RKO (cell line): ENCODE measurements at regions not wholly inside any gene's neighbourhood (a gene's known extent, or its start where the extent isn't known, plus 50 kb on each side); places are given as distances from the start of the nearest gene placed in this dataset.
"Not testable (repeated sequence)": the region's sequence is repeated elsewhere in the genome, so short reads cannot be mapped to it uniquely, and the experiment has no call there.

Source experiments
- DNase-seq: peaks from one replicate; pipeline ENCODE4 v3.0.0-alpha.2; 2016; ENCODE audit warnings: low spot score

DNA sequence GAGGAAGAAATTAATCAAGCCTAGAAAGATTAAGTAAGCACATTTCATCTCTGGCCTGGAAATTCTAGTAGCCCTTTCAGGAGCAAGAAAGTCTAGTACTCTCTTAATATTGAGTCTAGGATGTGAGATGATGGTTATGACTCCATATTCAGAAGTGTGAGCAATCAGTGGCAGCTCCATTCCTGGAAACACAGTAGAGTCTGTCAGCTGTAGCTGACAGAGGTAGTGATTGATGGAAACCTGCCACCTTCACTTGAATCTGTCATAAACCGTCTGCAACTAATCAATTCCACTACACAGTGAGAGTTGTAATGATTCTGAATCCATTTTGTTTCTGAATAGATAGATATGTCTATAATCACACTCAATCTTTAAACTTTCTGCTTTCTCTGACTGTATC is 635.1 kb downstream of the IRS1 start:
- DNase-seq = no peak

DNA sequence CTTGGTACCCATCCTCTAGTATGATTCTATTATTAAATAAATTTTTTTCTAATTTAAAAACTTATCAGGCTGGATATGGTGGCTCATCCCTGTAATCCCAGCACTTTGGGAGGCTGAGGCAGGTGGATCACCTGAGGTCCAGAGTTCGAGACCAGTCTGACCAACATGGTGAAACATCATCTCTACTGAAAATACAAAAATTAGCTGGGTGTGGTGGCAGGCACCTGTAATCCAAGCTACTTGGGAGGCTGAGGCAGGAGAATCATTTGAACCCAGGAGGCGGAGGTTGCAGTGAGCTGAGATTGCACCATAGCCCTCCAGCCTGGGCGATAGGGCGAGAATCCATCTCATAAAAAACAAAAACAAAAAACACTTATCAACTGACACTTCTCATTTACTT is 639.0 kb downstream of the IRS1 start:
- not testable (repeated sequence) for DNase-seq

DNA sequence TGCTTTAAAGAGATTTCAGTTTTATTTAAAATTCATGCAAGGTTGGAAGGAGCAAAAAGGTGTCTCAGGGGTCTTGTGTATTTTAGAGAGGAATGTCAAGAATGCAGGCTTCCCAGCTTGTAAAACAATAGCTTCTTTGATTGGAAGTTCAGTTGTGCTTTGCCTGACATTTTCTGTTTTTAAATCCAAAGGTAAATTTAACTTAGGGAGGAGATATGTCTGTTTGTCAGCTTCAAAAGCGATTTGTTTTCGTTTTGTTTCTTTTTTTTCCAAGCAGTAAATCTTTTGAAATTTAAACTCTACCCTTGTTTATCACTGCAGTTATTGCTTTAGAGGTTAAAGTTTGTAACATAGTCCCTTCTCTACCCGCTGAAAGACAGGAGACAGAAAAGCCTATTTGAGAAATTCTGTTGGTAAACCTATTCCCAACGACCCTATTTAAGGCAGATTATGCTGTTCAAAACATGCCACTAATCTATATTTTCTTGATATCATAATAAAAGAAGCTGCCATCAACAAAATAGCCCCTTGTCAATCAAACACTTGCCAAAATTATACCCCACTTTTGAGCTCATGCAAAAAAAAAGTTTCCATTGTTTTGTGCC is 639.6 kb downstream of the IRS1 start:
- no peak for DNase-seq

DNA sequence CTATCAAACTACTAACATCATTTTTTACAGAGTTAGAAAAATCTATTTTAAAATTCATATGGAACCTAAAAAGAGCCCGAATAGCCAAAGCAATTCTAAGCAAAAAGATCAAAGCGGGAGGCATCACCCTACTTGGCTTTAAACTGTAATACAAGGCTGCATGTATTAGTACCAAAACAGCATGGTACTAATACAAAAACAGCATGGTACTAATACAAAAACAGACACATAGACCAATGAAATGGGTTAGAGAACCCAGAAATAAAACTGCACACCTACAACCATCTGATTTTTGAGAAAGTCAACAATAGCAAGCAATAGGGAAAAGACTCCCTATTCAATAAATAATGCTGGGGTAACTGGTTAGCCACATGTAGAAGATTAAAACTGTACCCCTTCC is 640.7 kb downstream of the IRS1 start:
- DNase-seq = no peak

DNA sequence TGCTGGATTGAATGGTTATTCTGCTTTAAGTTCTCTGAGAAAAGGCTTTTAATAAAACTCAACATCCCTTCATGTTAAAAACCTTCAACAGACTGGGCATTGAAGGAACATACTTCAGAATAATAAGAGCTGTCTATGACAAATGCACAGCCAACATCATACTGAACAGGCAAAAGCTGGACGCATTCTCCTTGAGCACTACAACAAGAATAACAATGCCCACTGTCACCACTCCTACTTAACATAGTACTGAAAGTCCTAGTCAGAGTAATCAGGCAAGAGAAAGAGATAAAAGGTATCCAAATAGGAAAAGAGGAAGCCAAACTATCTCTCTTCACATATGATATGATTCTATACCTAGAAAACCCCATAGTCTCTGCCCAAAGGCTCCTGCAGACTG is 641.4 kb downstream of the IRS1 start:
- DNase-seq = no peak

DNA sequence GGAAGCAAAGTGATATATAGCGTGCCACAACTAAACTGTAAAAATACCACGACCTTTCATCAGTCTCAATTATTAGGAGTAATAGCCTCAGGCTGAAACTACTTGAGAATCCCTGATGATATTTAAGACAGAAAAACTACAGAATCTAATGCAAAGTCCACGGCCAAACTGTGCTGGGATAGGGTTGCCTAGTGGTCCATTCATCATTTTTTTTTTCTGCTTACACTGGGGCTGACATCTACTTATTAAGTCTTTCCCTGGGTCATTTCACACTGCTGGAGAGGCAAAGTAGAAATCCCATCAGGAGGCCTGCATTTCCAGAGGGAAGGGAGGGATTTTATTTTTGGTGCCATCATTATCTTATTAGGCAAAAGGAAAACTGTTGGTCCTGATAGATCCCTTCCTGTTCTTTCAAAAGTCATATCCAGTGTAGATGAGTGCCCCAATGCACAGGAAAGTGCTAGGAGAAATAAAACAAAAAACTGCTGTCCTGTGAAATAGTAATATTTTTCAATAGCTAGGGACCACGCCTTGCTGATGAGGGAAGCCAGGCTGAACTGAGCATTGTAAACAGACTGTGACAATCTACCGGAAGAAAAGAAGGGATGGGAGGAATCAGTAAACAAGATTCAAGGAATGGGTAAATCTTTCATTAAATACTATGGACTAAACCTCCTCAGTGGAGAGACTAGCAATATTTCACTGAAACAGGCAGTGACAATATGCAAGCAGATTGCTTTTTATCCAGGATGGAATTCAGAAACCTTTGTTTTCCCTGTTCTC is 644.3 kb downstream of the IRS1 start:
- no peak for DNase-seq

DNA sequence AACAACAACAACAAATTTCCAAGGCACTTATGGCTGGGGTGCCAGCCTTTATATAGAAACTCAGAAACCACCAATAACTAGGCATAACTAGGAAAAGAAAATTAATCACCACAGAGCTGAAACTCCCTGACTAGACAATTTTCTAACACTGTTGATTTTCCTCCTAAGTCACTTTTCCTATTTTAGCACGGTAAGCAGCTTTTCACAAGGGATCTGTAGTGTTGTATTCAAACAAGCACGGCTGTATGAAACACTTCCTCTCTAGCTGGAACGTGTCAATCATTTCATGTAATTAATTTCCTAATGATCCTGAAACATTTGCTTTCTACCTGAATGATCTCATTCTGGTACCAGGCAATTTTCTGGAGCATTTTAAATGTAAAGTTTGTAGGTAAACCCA is 645.0 kb downstream of the IRS1 start:
- DNase-seq = no peak

DNA sequence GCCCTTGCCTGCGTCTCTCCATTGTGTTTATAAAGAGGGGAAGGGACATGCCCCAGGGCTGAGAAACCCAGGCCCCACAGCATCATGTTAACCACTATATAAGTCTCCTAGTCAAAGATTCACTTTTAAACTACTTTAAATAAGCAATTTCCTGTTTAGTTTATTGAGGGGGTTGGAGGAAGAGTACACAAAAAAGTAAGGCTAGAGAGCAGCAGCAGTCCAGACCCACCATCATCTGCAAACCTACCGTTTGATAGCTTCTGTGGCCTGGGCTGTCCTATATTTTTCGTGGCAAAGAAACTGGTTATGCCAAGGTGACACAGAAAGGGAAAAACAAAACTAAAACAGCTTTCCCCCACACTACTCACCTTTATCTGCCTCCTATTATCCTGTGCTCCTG is 646.1 kb downstream of the IRS1 start:
- no peak for DNase-seq

DNA sequence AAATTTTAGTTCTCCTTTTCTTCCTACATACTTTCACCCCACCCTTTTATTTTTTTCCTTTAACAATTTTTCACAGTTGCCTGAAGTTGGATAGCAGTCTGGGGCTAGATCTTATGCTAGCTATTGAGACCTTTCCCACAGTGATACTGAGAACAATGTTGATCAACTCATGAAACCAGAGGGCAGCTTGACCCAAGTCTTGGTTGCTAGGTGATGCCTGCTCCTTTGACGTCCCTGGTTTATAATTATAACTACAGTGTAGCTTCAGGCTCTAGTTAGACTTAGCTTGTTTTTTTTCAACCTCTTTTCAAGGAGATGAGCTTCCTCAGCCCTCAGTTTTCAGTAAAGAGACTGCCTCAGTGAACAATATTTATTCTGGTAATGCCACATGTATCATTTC is 648.5 kb downstream of the IRS1 start:
- no peak for DNase-seq

DNA sequence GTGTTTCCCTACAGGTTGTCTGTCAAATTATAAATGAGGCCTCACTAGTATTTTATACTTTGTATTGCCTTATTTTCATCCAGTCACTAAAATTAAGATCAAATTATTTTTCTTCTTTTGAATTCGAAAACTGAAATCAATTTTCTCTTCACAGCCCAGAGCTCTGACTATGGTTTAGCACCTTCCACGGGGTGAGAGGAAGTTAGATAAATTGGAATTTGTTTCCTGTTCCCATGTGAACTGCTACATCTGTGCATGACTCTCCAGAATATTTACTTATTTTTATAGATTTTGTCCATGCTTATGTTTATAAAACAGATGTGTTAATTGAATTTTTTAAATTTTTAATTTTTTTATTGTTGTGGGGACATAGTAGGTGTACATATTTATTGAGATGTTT is 656.5 kb downstream of the IRS1 start:
- DNase-seq = no peak

DNA sequence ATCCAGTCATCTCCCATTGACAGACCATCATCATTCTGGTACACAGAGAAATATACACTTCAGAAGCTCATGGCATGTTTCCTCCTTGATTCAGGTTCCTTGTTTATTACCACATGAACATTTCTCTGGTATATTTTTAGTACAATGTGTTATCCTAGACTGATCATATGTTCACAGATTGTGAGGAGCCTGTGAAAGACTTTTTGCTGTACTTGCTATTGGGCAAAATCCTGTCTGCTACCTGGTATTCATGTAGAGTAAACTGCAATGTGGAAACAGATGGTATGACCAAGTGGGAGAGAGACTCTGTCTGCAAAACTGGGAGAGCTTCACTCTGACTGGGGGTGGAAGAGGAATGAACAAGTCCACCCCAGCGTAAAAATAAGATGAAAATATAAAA is 657.2 kb downstream of the IRS1 start:
- DNase-seq = no peak

DNA sequence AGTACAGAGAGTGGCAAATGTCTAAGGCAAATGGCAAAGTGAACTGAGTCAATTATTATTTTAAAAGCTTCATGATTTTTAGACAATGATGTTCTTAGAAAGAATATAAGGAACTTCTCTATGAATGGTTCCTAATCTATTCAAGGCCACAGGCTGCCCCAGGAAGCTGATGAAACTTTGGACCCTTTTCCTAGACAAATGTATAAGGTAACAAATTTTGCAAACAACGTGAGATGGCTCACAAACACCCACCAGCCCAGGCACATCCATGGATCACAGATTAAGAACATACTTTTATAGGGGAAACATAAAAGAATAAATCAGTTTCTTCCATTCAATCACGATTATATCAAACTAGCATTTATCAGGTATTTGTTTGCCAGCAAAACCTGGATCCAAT is 659.0 kb downstream of the IRS1 start:
- DNase-seq = no peak

DNA sequence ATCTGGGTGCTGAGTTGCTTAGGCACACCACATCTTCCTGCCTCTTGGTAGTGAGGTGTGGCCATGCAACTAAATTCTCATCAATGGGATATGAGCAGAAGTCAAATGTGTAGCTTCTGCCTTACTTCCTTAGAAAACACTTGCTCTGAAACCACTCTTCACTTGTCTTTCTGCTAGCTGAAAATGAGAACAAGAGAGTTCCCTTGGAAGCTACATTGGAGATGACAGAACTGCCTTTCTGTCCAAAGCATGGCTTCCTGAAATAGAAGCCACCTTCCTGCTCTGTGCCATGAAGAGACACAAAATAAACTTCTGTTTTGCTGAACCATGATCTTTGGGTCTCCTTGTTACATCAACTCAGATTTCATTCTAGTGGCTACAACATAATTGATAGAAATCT is 659.9 kb downstream of the IRS1 start:
- DNase-seq = no peak

DNA sequence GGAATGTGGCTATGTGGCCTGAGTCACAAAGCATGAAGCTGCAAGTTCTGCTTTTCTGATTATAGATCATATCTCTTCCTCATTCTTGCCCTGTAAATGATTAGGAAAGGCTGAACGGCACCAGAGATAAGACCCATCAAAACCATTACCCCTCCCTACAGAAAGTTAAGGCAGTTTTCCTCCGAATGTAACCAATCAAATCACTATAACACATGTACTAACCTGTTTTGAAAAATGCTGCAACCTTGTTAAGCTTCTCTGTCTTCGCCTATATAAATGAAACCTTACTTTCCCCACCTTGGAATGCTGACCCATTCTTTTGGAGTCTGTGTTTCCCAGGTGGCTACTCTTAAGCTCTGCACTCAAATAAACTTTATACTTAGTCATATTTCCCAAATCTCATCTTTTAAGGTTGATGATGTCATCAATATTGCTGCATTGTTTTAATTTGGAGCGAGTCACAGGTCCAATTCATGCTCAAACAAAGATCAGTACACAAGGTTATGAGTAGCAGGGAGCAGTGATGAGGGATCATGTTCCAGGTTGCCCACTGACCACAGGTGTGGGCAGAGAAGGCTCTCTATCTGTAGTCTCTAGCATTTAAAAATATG is 662.3 kb downstream of the IRS1 start:
- DNase-seq = no peak

DNA sequence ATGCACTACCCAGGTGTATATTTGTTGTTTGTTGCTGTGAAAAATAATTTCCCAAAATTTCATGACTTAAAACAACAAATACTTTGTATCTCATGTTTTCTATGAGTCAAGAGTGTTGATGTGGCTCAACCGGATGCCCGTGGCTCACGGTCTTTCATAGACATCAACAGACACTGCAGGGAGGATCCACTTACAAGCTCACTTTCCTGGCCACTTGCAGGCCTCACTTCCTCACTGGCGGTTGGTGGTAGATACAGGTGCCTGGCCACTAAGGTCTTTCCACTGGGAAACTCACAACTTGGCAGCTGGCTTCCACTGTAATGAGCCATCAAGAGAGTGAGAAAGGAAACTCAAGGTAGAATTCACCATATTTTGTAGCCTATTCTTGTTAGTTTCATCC is 662.9 kb downstream of the IRS1 start:
- no peak for DNase-seq

DNA sequence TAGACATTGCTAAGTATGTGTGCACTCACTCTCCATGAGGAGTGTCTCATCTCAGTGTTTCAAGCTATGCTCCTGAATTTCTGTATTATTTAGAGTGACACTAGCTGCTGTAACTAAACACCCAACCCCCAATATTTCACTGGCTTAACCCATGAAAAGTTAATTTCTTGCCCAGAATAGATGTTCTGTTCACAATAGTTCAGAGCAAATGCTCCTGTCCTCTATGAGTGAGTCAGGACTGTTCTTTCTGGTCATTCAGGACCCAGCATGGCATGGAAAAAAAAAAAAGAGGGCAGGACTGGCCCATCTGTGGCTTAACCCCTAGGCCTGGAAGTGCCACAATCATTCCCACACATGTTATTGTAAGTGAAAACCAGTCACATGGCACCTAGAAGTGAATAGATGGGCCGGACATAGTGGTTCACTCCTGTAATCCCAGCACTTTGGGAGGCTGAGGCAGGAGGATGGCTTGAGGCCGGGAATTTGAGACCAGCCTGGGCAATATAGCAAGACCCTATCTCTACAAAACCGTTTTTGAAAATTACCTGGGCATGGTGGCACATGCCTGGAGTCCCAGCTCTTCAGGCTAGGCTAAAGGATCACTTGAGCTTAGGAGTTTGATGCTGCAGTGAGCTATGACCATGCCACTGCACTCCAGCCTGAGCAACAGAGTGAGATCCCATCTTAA is 663.6 kb downstream of the IRS1 start:
- no peak for DNase-seq

DNA sequence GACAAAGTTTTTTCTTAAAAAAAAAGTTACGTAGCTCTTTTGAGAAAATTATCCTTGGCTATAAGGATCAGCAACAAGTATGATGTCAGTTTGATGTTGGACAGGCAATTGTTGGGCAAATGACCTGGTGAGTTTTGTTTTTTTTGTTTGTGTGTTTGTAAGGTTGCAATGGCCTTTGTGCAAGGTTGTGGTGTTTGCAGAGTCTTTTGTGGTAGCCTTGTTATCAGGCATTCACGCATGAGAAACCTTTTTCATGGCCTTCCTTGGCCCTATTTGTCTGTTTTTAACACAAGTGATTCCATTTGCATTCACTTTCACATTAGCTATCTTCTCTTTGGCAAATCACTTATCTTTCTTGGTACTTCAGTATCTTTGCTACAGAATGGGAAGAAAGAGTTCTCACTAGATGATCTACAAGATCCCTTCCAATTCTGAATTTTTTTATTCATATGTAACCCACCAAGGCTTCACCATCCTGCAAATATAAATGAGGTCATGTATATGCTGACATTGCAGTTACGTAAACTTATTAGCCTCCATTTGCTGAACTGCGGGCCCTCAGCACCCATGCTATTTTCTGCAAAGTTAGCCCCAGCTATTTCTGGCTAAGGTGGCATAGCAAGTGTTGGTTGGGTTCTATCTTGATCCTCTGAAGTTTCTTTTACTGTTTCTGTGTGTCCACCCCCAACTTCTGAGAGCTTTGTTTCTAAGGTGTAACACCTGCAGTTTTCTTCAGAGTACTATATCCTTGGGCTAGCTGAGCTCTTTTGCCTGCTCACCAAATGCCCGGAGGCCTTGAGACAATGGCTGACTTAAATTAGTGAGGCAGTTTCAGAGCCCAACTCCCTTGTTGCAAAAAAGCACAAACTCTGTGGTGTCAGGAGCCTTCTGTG is 667.1 kb downstream of the IRS1 start:
- DNase-seq = no peak

DNA sequence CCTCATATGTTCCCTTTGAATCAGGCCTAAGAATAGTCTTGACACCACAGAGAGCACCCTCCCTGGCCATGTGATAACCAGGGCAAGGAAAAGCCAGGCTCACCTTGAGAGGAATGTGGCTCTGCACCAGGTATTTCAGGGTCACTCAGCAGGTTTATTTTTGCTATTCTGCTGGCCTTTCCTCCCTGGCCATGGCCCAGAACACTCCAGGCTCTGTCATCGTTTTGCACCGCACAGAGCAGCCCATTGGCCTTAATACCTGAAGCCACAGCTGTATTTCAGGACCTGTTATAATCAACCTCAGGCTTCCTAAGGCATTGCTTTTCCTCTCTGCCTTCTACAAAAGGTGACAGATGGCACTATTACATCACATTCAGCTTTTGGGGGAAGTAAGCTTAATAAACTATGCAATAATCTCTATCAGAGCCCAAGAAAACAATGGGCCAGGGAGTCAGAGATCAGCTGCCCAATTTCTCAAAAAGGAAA is 668.3 kb downstream of the IRS1 start:
- no peak for DNase-seq

DNA sequence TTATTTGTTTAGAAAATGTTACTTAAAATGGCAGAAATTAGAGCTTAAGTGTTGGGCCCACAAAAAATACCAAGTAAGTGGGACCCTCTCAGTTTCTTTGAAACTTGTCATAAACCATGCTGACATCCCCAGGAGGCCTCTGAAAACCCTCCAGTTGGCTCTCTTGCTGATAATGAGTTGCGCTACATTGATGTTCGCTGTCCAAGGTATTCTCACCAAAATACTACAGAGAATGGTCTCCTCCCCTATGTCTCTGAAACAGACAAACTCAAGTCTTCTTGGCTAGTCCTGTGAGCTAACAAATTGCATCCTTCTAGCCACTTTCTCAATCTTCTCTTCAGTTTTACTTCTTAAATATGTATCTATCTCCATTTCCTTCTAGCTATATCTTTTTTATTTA is 669.4 kb downstream of the IRS1 start:
- DNase-seq = no peak

DNA sequence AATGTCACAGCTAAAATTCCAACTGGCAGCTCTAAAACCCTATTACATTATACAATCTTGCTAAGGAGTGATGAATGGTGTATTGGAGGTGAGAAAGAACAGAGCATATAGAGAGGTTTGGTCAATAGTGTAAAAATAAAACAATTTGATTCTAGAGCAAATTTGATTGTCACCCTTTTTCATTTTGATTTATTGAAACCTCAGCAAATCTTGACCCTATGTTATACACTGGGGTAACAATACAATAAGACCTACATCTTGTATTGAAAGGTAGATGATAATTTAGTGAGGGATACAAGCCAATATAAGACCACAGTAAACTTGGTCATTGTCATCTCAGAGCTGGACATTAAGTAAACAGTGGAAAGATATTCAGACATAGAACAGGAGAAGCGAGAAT is 671.9 kb downstream of the IRS1 start:
- DNase-seq = no peak

DNA sequence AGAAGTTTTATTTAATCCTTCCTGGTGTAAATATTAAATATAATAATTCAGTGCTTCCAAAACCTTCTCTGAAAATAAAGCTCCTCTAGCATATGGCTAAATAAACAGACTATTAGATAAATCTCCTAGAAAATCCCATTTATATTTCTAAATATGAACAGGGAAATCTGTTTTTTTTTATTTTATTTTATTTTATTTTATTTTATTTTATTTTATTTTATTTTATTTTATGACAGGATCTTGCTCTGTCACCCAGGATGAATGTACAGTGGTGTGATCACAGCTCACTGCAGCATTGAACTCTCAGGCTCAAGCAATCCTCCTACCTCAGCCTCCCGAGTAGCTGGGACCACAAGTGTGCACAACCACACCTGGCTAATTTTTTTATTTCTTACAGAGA is 673.5 kb downstream of the IRS1 start:
- DNase-seq = no peak
